WI38 (cell line): ENCODE measurements at regions not wholly inside any gene's neighbourhood (a gene's known extent, or its start where the extent isn't known, plus 50 kb on each side); places are given as distances from the start of the nearest gene placed in this dataset.

Experiments
- H3K4me3 ChIP-seq: 2 replicates; pipeline ENCODE4 v1.5.1; 2011; ENCODE audit warnings: low read depth, mild to moderate bottlenecking, control low read depth, low read length
- CTCF ChIP-seq: IDR thresholded peaks from 2 replicates; pipeline ENCODE4 v1.5.1; 2012; ENCODE audit warnings: low read depth, mild to moderate bottlenecking, control low read depth, low read length

- no peak for TF ChIP-seq CTCF
- no peak overlapping the region for H3K4me3 ChIP-seq
These were observed 115.7 kb upstream of the NANOS1 start for GRCh38 chr10:118913825-118914224.

GRCh38 chr10:118914629-118915028 is 114.9 kb upstream of the NANOS1 start:
- no peak overlapping the region for H3K4me3 ChIP-seq
- TF ChIP-seq CTCF, result no peak

- H3K4me3 ChIP-seq, result no peak overlapping the region
- TF ChIP-seq CTCF, result no peak
These were observed 114.4 kb upstream of the NANOS1 start for GRCh38 chr10:118915161-118915560.

GRCh38 chr10:118916777-118917176 is 112.7 kb upstream of the NANOS1 start:
- no peak for TF ChIP-seq CTCF
- no peak overlapping the region for H3K4me3 ChIP-seq

- H3K4me3 ChIP-seq, result no peak overlapping the region
- no peak for TF ChIP-seq CTCF
These were observed 111.8 kb upstream of the NANOS1 start for GRCh38 chr10:118917701-118918100.

- TF ChIP-seq CTCF, result no peak
- no peak overlapping the region for H3K4me3 ChIP-seq
These were observed 111.4 kb upstream of the NANOS1 start for GRCh38 chr10:118918116-118918515.

- TF ChIP-seq CTCF, result no peak
- no peak overlapping the region for H3K4me3 ChIP-seq
These were observed 110.9 kb upstream of the NANOS1 start for GRCh38 chr10:118918587-118918986.
